ENCODE measurements at regions not wholly inside any gene's neighbourhood (a gene's known extent, or its start where the extent isn't known, plus 50 kb on each side); places are given as distances from the start of the nearest gene placed in this dataset.

- TF ChIP-seq POLR2AphosphoS5 (IDR thresholded peaks at IDR 0.05) (no peak), POLR2A (IDR thresholded peaks at IDR 0.05; ENCODE audit: low read depth) (no peak), CTCF (IDR thresholded peaks at IDR 0.05) (no peak), EP300 (IDR thresholded peaks at IDR 0.05) (no peak)
- Histone ChIP-seq H3K27me3 (no peaks in the 10 kb centered on the region), H3K9me3 (no peaks in the 10 kb centered on the region), H3K36me3 (no peaks in the 10 kb centered on the region), H3K4me3 (no peak overlapping the region), H3K4me1 (peaks cover 0 to 4% (median 0%) of the 10 kb centered on the region in 4 donors), H3K27ac (replicated peaks in 1 of 4) (no peak overlapping the region)
- intact Hi-C loops (cut with DNase I), result no loop called here
- DNase-seq (ENCODE audit: extremely low spot score), result peak; percentile 68
- WGBS, result 60% methylated on average over 4 of the region's 4 CpGs
These were observed 55.5 kb upstream of the RNF152 start for GRCh38 chr18:61948281-61948741.

GRCh38 chr18:61946449-61946848 is 53.6 kb upstream of the RNF152 start:
- Histone ChIP-seq H3K27ac (replicated peaks in 1 of 4) (no peak overlapping the region), H3K36me3 (no peaks in the 10 kb centered on the region), H3K4me3 (no peak overlapping the region), H3K9me3 (no peaks in the 10 kb centered on the region), H3K27me3 (no peaks in the 10 kb centered on the region), H3K4me1 (peaks cover 0 to 4% (median 0%) of the 10 kb centered on the region in 4 donors)
- 49% methylated on average over 3 of the region's 3 CpGs for WGBS
- intact Hi-C loops (cut with DNase I), result no loop called here
- DNase-seq (ENCODE audit: extremely low spot score), result no peak
- TF ChIP-seq EP300 (IDR thresholded peaks at IDR 0.05) (no peak), POLR2AphosphoS5 (IDR thresholded peaks at IDR 0.05) (no peak), CTCF (IDR thresholded peaks at IDR 0.05) (no peak), POLR2A (IDR thresholded peaks at IDR 0.05; ENCODE audit: low read depth) (no peak)

- no peak for TF ChIP-seq EP300 (IDR thresholded peaks at IDR 0.05)
- no peak for TF ChIP-seq POLR2A (IDR thresholded peaks at IDR 0.05; ENCODE audit: low read depth)
- no peak for TF ChIP-seq CTCF (IDR thresholded peaks at IDR 0.05)
- no peak for TF ChIP-seq POLR2AphosphoS5 (IDR thresholded peaks at IDR 0.05)
- Histone ChIP-seq H3K4me1 (peaks cover 0 to 2% (median 0%) of the 10 kb centered on the region in 4 donors), H3K27ac (replicated peaks in 1 of 4) (no peak overlapping the region), H3K9me3 (no peaks in the 10 kb centered on the region), H3K4me3 (no peak overlapping the region), H3K36me3 (no peaks in the 10 kb centered on the region), H3K27me3 (no peaks in the 10 kb centered on the region)
- intact Hi-C loops (cut with DNase I), result no loop called here
- WGBS, result 89% methylated on average over 3 of the region's 3 CpGs
- no peak for DNase-seq (ENCODE audit: extremely low spot score)
These were observed 50.6 kb upstream of the RNF152 start for GRCh38 chr18:61943175-61943964.

Measured in esophagus muscularis mucosa (tissue), 4 donors.